GM12873 (cell line): ENCODE measurements at regions not wholly inside any gene's neighbourhood (a gene's known extent, or its start where the extent isn't known, plus 50 kb on each side); places are given as distances from the start of the nearest gene placed in this dataset.

Source experiments
- CTCF ChIP-seq: IDR thresholded peaks from 2 replicates; pipeline ENCODE4 v1.5.1; 2012; ENCODE audit warnings: low read depth, mild to moderate bottlenecking, moderate library complexity, low read length, control low read depth; ENCODE audit not compliant: insufficient read depth; ENCODE audit errors: missing control alignments

- TF ChIP-seq CTCF: no peak
Measured at GRCh38 chr5:97919719-97920118, 736.7 kb upstream of the RIOK2 start.

- no peak for TF ChIP-seq CTCF
Measured at GRCh38 chr5:97922776-97923175, 739.7 kb upstream of the RIOK2 start.

- TF ChIP-seq CTCF: no peak
Measured at GRCh38 chr5:97923496-97923895, 740.4 kb upstream of the RIOK2 start.

GRCh38 chr5:97923997-97924396 is 741.0 kb upstream of the RIOK2 start:
- no peak for TF ChIP-seq CTCF

GRCh38 chr5:97929383-97929782 is 746.3 kb upstream of the RIOK2 start:
- TF ChIP-seq CTCF: no peak

- no peak for TF ChIP-seq CTCF
Measured at GRCh38 chr5:97931829-97932228, 748.8 kb upstream of the RIOK2 start.

- no peak for TF ChIP-seq CTCF
Measured at GRCh38 chr5:97936231-97936630, 753.2 kb upstream of the RIOK2 start.
